Loucy (cell line): ENCODE measurements at regions not wholly inside any gene's neighbourhood (a gene's known extent, or its start where the extent isn't known, plus 50 kb on each side); places are given as distances from the start of the nearest gene placed in this dataset.

Source experiments
- H2AFZ ChIP-seq: fragments of 200-600 bp; sonication (generic); 2 replicates; pipeline ENCODE4 v1.6.0; 2016; ENCODE audit warnings: antibody characterized with exemption, mild to moderate bottlenecking, low read length, moderate library complexity
- H3F3A ChIP-seq: fragments of 200-600 bp; 2 replicates; pipeline ENCODE4 v1.6.0; 2016; ENCODE audit warnings: antibody characterized with exemption, low read depth, mild to moderate bottlenecking
- H3K27me3 ChIP-seq: fragments of 200-600 bp; sonication (generic); 2 replicates; pipeline ENCODE4 v1.6.1; 2014; ENCODE audit warnings: low read length, mild to moderate bottlenecking; ENCODE audit not compliant: insufficient read depth, poor library complexity, severe bottlenecking
- H3K36me3 ChIP-seq: fragments of 200-600 bp; sonication (generic); 2 replicates; pipeline ENCODE4 v1.6.1; 2016; ENCODE audit warnings: low read length; ENCODE audit not compliant: insufficient read depth
- H3K4me1 ChIP-seq: fragments of 200-600 bp; sonication (generic); 2 replicates; pipeline ENCODE4 v1.5.1; 2014; ENCODE audit warnings: low read length, mild to moderate bottlenecking; ENCODE audit not compliant: insufficient read depth, poor library complexity, severe bottlenecking
- H3K4me2 ChIP-seq: fragments of 200-600 bp; sonication (generic); 2 replicates; pipeline ENCODE4 v1.6.0; 2014; ENCODE audit warnings: antibody characterized with exemption, low read length, low read depth, mild to moderate bottlenecking; ENCODE audit not compliant: poor library complexity, severe bottlenecking
- H3K4me3 ChIP-seq: fragments of 200-600 bp; sonication (generic); 2 replicates; pipeline ENCODE4 v1.5.1; 2014; ENCODE audit warnings: low read length, mild to moderate bottlenecking, mixed read lengths; ENCODE audit not compliant: poor library complexity, severe bottlenecking
- H3K79me2 ChIP-seq: fragments of 200-600 bp; sonication (generic); 2 replicates; pipeline ENCODE4 v1.6.1; 2014; ENCODE audit warnings: low read length; ENCODE audit not compliant: insufficient read depth
- H3K9ac ChIP-seq: fragments of 200-600 bp; sonication (generic); 2 replicates; pipeline ENCODE4 v1.6.0; 2014; ENCODE audit warnings: mild to moderate bottlenecking, low read depth, low read length, moderate library complexity; ENCODE audit not compliant: poor library complexity, severe bottlenecking
- H3K9me2 ChIP-seq: fragments of 200-600 bp; sonication (generic); replicated peaks from 2 replicates; pipeline ENCODE4 v1.6.1; 2016; ENCODE audit warnings: low read depth, low read length, mixed read lengths
- H3K9me3 ChIP-seq: fragments of 200-600 bp; sonication (generic); 2 replicates; pipeline ENCODE4 v1.6.1; 2014; ENCODE audit warnings: mild to moderate bottlenecking, antibody characterized with exemption, low read length, low read depth; ENCODE audit not compliant: insufficient read depth
- H4K20me1 ChIP-seq: fragments of 200-600 bp; sonication (generic); 2 replicates; pipeline ENCODE4 v1.6.0; 2014; ENCODE audit warnings: antibody characterized with exemption, low read length, mild to moderate bottlenecking; ENCODE audit not compliant: insufficient read depth, poor library complexity, severe bottlenecking
- CTCF ChIP-seq: fragments of 200-600 bp; sonication (generic); conservative IDR thresholded peaks from 2 replicates; pipeline ENCODE4 v1.5.1; 2014; ENCODE audit warnings: mild to moderate bottlenecking, antibody characterized with exemption, low read length
- EZH2phosphoT487 ChIP-seq: fragments of 200-600 bp; IDR thresholded peaks from 2 replicates; pipeline ENCODE4 v1.6.1; 2018; ENCODE audit warnings: antibody characterized with exemption, mild to moderate bottlenecking, moderate library complexity, borderline replicate concordance

DNA sequence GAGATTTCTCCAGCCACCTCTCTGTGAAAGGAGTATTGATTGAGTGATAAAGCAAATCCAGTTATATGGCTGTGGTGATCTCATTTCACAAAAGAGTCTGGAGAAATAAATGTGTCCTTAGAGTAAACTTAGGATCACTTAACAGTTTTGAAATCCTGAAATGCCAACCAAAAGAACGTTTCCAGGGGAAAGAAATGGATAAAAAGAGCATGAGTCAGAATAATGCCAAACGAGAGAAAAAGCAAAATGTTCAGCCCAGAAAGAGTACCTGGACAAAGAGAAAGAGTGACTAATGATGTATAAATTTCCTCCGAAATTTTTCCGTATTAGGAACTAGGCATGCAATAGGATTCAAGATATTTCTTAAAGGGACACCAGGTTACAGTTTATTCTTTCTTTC is 463.1 kb upstream of the CDH10 start:
- H3K9me2 ChIP-seq: no peaks in the 10 kb centered on the region
- H3F3A ChIP-seq: no peaks in the 10 kb centered on the region
- TF ChIP-seq CTCF: no peak
- no peak for TF ChIP-seq EZH2phosphoT487
- H3K9me3 ChIP-seq: no peaks in the 10 kb centered on the region
- no peaks in the 10 kb centered on the region for H3K36me3 ChIP-seq
- no peak overlapping the region for H3K4me2 ChIP-seq
- no peak overlapping the region for H3K9ac ChIP-seq
- H3K27me3 ChIP-seq: no peaks in the 10 kb centered on the region
- H2AFZ ChIP-seq: no peak overlapping the region
- H3K79me2 ChIP-seq: no peaks in the 10 kb centered on the region
- H4K20me1 ChIP-seq: no peaks in the 10 kb centered on the region
- no peaks in the 10 kb centered on the region for H3K4me1 ChIP-seq
- H3K4me3 ChIP-seq: no peak overlapping the region

GRCh38 chr5:25099538-25099937 is 454.8 kb upstream of the CDH10 start:
- Histone ChIP-seq H3K4me1 (no peaks in the 10 kb centered on the region), H3K27me3 (no peaks in the 10 kb centered on the region), H3K4me2 (no peak overlapping the region), H3K9ac (no peak overlapping the region), H2AFZ (no peak overlapping the region), H3K36me3 (no peaks in the 10 kb centered on the region), H3K9me3 (no peaks in the 10 kb centered on the region), H3K79me2 (no peaks in the 10 kb centered on the region), H4K20me1 (no peaks in the 10 kb centered on the region), H3K4me3 (no peak overlapping the region), H3K9me2 (no peaks in the 10 kb centered on the region), H3F3A (no peaks in the 10 kb centered on the region)
- TF ChIP-seq EZH2phosphoT487: no peak

- Histone ChIP-seq H3F3A (no peaks in the 10 kb centered on the region), H3K27me3 (no peaks in the 10 kb centered on the region), H4K20me1 (no peaks in the 10 kb centered on the region), H3K4me3 (no peak overlapping the region), H3K9me2 (0 out of 2 replicates have a peak, but pooled peaks cover 4% of the 10 kb centered on the region), H3K4me2 (no peak overlapping the region), H3K9ac (no peak overlapping the region), H3K4me1 (no peaks in the 10 kb centered on the region), H3K36me3 (no peaks in the 10 kb centered on the region), H2AFZ (no peak overlapping the region), H3K79me2 (no peaks in the 10 kb centered on the region), H3K9me3 (no peaks in the 10 kb centered on the region)
- TF ChIP-seq EZH2phosphoT487: no peak
- no peak for TF ChIP-seq CTCF
Observed at GRCh38 chr5:25095261-25095660, 450.5 kb upstream of the CDH10 start.

DNA sequence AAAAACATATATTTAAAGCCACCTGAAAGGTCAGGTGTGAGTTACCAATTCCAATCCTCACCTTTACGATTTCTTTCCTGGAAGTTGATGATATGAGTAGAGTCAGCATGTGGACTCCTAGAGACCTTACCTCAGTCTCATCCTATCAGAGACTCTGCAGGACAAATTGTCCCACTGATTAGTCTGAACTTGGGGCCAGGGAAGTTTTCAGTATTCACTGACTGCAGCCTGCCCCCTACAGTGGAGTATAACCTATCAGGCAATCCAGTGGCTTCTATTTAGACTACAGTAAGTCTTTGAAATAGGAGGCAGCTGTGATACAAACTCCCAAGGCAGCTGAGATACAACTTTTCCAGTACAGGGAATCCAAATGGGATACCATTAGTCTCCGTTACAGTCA is 449.4 kb upstream of the CDH10 start:
- H2AFZ ChIP-seq: no peak overlapping the region
- H4K20me1 ChIP-seq: no peaks in the 10 kb centered on the region
- H3K27me3 ChIP-seq: no peaks in the 10 kb centered on the region
- no peaks in the 10 kb centered on the region for H3K36me3 ChIP-seq
- no peak overlapping the region for H3K9ac ChIP-seq
- H3K9me2 ChIP-seq: 0 out of 2 replicates have a peak, but pooled peaks cover 4% of the 10 kb centered on the region
- no peaks in the 10 kb centered on the region for H3K79me2 ChIP-seq
- no peaks in the 10 kb centered on the region for H3F3A ChIP-seq
- H3K4me1 ChIP-seq: no peaks in the 10 kb centered on the region
- no peaks in the 10 kb centered on the region for H3K9me3 ChIP-seq
- no peak overlapping the region for H3K4me2 ChIP-seq
- H3K4me3 ChIP-seq: no peak overlapping the region
- no peak for TF ChIP-seq CTCF
- no peak for TF ChIP-seq EZH2phosphoT487
